Osteocyte (in vitro differentiated cells): ENCODE measurements at regions not wholly inside any gene's neighbourhood (a gene's known extent, or its start where the extent isn't known, plus 50 kb on each side); places are given as distances from the start of the nearest gene placed in this dataset.

Source experiments
- DNase-seq: peaks from one replicate; pipeline ENCODE4 v3.0.0; 2021; ENCODE audit warnings: mixed read lengths; ENCODE audit not compliant: unreplicated experiment; ENCODE audit errors: extremely low spot score
- H3K27ac Mint-ChIP-seq: one replicate; pipeline ENCODE4 v1.8.0; 2021; ENCODE audit warnings: mild to moderate bottlenecking, mixed read lengths; ENCODE audit not compliant: unreplicated experiment
- H3K27me3 Mint-ChIP-seq: one replicate; pipeline ENCODE4 v1.8.0; 2021; ENCODE audit warnings: mixed read lengths; ENCODE audit not compliant: unreplicated experiment
- H3K36me3 Mint-ChIP-seq: one replicate; pipeline ENCODE4 v1.8.0; 2021; ENCODE audit warnings: mixed read lengths; ENCODE audit not compliant: unreplicated experiment
- H3K4me1 Mint-ChIP-seq: one replicate; pipeline ENCODE4 v1.8.0; 2021; ENCODE audit warnings: mixed read lengths; ENCODE audit not compliant: unreplicated experiment
- H3K4me3 Mint-ChIP-seq: one replicate; pipeline ENCODE4 v1.8.0; 2021; ENCODE audit warnings: mild to moderate bottlenecking, moderate library complexity, mixed read lengths; ENCODE audit not compliant: unreplicated experiment
- H3K9me3 Mint-ChIP-seq: one replicate; pipeline ENCODE4 v1.8.0; 2021; ENCODE audit warnings: mixed read lengths; ENCODE audit not compliant: unreplicated experiment
- CTCF ChIP-seq: fragments of 200-600 bp; sonication (generic); IDR thresholded peaks from 2 replicates; pipeline ENCODE4 v1.5.0; 2021; ENCODE audit warnings: antibody characterized with exemption, mild to moderate bottlenecking, moderate library complexity

- Mint-ChIP-seq H3K36me3 (no peaks in the 10 kb centered on the region), H3K27ac (no peak overlapping the region), H3K4me1 (peaks cover 6% of the 10 kb centered on the region), H3K27me3 (peaks cover 22% of the 10 kb centered on the region), H3K9me3 (no peaks in the 10 kb centered on the region), H3K4me3 (no peak overlapping the region)
- no peak for DNase-seq
- no peak for TF ChIP-seq CTCF
Observed at GRCh38 chr13:26920614-26921355, 160.2 kb upstream of the GPR12 start.

GRCh38 chr13:26919732-26920131 is 159.1 kb upstream of the GPR12 start:
- no peak overlapping the region for H3K27ac Mint-ChIP-seq
- H3K4me1 Mint-ChIP-seq: peaks cover 6% of the 10 kb centered on the region
- no peak overlapping the region for H3K4me3 Mint-ChIP-seq
- no peak for DNase-seq
- no peaks in the 10 kb centered on the region for H3K36me3 Mint-ChIP-seq
- no peak for TF ChIP-seq CTCF
- peaks cover 15% of the 10 kb centered on the region for H3K27me3 Mint-ChIP-seq
- no peaks in the 10 kb centered on the region for H3K9me3 Mint-ChIP-seq

- Mint-ChIP-seq H3K36me3 (no peaks in the 10 kb centered on the region), H3K27ac (no peak overlapping the region), H3K4me1 (peaks cover 6% of the 10 kb centered on the region), H3K27me3 (peaks cover 12% of the 10 kb centered on the region), H3K9me3 (no peaks in the 10 kb centered on the region), H3K4me3 (no peak overlapping the region)
- DNase-seq: no peak
- no peak for TF ChIP-seq CTCF
Observed at GRCh38 chr13:26919311-26919710, 158.7 kb upstream of the GPR12 start.

GRCh38 chr13:26914624-26915023 is 154.0 kb upstream of the GPR12 start:
- no peaks in the 10 kb centered on the region for H3K4me1 Mint-ChIP-seq
- no peaks in the 10 kb centered on the region for H3K36me3 Mint-ChIP-seq
- H3K27ac Mint-ChIP-seq: no peak overlapping the region
- TF ChIP-seq CTCF: no peak
- no peaks in the 10 kb centered on the region for H3K9me3 Mint-ChIP-seq
- H3K27me3 Mint-ChIP-seq: peaks cover 2% of the 10 kb centered on the region
- DNase-seq: no peak
- H3K4me3 Mint-ChIP-seq: no peak overlapping the region

- Mint-ChIP-seq H3K27ac (no peak overlapping the region), H3K9me3 (no peaks in the 10 kb centered on the region), H3K36me3 (no peaks in the 10 kb centered on the region), H3K4me1 (no peaks in the 10 kb centered on the region), H3K4me3 (no peak overlapping the region), H3K27me3 (no peaks in the 10 kb centered on the region)
- no peak for TF ChIP-seq CTCF
- DNase-seq: no peak
Observed at GRCh38 chr13:26914148-26914547, 153.6 kb upstream of the GPR12 start.
